ENCODE measurements at regions not wholly inside any gene's neighbourhood (a gene's known extent, or its start where the extent isn't known, plus 50 kb on each side); places are given as distances from the start of the nearest gene placed in this dataset.

DNA sequence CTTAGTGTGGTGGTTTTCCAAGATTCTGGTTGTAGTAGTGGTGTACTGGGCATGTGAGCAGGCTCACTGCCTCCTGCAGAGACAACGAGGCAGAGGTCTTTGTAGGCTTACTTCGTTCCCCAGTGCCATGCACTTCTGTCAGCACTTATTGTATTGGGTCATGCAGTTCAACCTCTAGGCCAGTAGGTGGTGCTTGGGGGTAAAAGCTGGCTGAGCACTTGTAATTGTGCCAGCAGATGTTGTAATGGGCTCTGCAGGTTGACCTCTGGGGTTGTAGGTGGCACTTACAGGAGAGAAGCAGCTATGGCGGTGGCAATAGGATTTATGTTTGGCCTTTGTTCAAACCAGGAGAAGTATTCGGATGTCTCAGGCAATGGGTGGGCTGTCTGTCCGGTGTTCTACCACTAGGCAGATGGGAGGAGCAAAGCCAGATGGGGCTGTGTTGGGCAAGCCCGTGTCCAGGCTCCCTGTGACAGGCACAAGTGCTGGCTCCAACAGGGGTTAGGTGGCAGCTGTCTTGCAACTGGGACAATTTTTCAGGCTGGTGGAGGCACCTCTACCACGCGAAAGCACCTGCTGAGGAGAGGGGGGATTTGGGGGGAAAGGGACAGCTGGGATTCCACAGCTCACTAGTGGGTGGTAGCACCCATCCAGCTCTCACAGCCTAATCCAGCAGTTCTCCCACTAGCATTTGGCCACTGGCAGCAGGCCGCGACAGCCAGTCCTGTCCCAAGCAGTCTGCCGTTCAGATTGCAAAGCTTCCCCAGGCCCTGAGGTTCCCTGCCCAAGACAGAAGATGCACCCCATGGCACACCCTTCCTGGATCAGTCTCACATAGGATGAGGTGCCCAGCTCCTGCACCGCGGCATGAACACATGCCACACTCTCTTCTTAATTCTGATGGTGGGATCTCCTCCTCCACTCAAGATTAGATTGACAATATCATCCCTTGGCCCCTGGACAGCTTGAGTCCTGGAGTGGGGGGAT, 274.5 kb downstream of the CTH start:
- Histone ChIP-seq H3K4me1 (no peaks in the 10 kb centered on the region), H3K27ac (no peak overlapping the region), H3K4me3 (no peak overlapping the region), H3K27me3 (no peaks in the 10 kb centered on the region), H3K9me3 (no peaks in the 10 kb centered on the region), H3K36me3 (no peaks in the 10 kb centered on the region)
- TF ChIP-seq POLR2A (IDR thresholded peaks at IDR 0.05): no peak
- TF ChIP-seq POLR2AphosphoS5 (IDR thresholded peaks at IDR 0.05): peak; percentile 34 to 84 (median 59)
- TF ChIP-seq, protein P1, sequence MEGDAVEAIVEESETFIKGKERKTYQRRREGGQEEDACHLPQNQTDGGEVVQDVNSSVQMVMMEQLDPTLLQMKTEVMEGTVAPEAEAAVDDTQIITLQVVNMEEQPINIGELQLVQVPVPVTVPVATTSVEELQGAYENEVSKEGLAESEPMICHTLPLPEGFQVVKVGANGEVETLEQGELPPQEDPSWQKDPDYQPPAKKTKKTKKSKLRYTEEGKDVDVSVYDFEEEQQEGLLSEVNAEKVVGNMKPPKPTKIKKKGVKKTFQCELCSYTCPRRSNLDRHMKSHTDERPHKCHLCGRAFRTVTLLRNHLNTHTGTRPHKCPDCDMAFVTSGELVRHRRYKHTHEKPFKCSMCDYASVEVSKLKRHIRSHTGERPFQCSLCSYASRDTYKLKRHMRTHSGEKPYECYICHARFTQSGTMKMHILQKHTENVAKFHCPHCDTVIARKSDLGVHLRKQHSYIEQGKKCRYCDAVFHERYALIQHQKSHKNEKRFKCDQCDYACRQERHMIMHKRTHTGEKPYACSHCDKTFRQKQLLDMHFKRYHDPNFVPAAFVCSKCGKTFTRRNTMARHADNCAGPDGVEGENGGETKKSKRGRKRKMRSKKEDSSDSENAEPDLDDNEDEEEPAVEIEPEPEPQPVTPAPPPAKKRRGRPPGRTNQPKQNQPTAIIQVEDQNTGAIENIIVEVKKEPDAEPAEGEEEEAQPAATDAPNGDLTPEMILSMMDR (IDR thresholded peaks at IDR 0.05): peak; percentile 78 to 93 (median 84)
- intact Hi-C loops (cut with DNase I; ENCODE audit: low total_unique reads): no loop called here
- peak in 1 of 2 donors; percentile 44 for DNase-seq (ENCODE audit: low spot score in 2 of 2)

DNA sequence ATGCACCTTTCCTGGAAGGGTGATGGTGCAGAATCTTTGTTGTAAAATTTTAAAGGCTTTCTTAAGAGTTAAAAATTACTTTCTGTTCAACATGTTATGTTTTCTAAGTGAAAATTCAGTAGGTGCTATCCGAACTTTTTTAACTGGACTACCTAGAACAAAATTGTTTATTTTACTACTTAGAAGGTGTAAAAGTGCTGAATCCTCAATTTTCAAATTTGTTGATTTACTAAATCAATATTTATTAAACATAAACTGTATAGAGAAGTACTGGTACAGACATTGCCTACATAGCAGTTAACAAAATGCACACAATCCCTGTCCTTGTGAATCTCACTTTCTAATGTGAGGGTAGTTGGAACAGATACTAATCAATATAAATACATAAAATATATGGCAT, 277.5 kb downstream of the CTH start:
- H3K27me3 ChIP-seq: no peaks in the 10 kb centered on the region
- H3K4me3 ChIP-seq: no peak overlapping the region
- no peaks in the 10 kb centered on the region for H3K4me1 ChIP-seq
- DNase-seq (ENCODE audit: low spot score in 2 of 2): no peak
- no peaks in the 10 kb centered on the region for H3K36me3 ChIP-seq
- intact Hi-C loops (cut with DNase I; ENCODE audit: low total_unique reads): no loop called here
- TF ChIP-seq, protein P1 (IDR thresholded peaks at IDR 0.05): no peak
- TF ChIP-seq POLR2AphosphoS5 (IDR thresholded peaks at IDR 0.05): no peak
- TF ChIP-seq POLR2A (IDR thresholded peaks at IDR 0.05): no peak
- H3K27ac ChIP-seq: no peak overlapping the region
- H3K9me3 ChIP-seq: no peaks in the 10 kb centered on the region

DNA sequence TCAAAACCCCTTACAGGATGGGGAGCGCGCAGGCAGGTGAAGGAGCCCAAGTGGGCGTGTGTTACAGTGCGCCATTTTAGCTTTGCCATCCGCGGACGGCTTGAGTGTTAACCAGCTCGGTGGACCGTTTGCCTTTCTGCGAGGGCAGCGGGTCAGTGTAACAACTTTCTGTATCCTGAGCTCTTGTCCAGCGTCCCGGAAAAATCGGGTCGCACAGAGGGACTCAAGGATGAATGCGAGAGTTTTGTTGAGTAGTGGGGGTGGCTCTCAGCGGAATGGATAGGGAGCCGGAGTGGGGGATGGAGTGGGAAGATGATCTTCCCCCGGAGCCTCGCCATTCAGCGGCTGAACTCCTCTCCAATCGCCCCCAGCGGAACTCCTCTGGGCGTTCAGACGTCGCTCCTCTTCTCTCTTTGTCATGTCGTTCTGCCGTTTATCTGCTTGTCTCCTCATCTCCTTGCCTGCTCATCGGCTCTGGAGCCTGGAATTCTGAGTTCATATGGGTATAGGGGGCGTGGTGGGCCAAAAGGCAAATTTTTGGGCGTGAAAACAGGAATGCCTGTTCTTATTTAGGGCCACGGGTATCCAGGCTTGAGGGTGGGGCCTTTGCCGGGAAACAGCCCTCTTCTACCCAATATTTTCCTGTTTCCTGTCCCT, 295.4 kb downstream of the CTH start:
- no peak for DNase-seq (ENCODE audit: low spot score in 2 of 2)
- H3K36me3 ChIP-seq: no peaks in the 10 kb centered on the region
- no peak overlapping the region for H3K27ac ChIP-seq
- intact Hi-C loops (cut with DNase I; ENCODE audit: low total_unique reads): no loop called here
- H3K4me3 ChIP-seq: peak overlapping the region; percentile 24 to 43 (median 38)
- TF ChIP-seq, protein P1 (IDR thresholded peaks at IDR 0.05): no peak
- TF ChIP-seq POLR2AphosphoS5 (IDR thresholded peaks at IDR 0.05): no peak
- TF ChIP-seq POLR2A (IDR thresholded peaks at IDR 0.05): no peak
- no peaks in the 10 kb centered on the region for H3K9me3 ChIP-seq
- no peaks in the 10 kb centered on the region for H3K4me1 ChIP-seq
- no peaks in the 10 kb centered on the region for H3K27me3 ChIP-seq

DNA sequence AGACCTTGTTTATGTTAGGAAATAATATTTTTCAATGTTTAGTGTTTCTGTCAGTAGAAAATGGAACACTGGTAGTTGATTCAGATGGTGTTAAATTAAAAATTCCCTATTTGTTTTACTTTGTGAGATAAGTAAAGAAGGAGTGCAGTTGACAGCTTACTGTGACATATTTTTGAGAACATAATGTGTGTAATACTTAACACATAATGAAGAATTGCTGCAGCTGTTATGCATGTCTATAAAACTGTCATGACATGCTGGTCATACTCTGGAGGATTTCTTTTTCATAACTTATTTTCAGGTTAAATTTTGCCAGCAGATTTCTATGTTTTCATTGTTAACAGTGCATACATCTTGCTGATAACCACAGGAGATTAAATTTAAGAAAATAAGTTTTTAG, 296.1 kb downstream of the CTH start:
- Histone ChIP-seq H3K27ac (no peak overlapping the region), H3K4me1 (no peaks in the 10 kb centered on the region), H3K27me3 (no peaks in the 10 kb centered on the region), H3K36me3 (no peaks in the 10 kb centered on the region), H3K4me3 (no peak overlapping the region), H3K9me3 (no peaks in the 10 kb centered on the region)
- DNase-seq (ENCODE audit: low spot score in 2 of 2): no peak
- no peak for TF ChIP-seq POLR2AphosphoS5 (IDR thresholded peaks at IDR 0.05)
- no peak for TF ChIP-seq POLR2A (IDR thresholded peaks at IDR 0.05)
- TF ChIP-seq, protein P1 (IDR thresholded peaks at IDR 0.05): no peak
- intact Hi-C loops (cut with DNase I; ENCODE audit: low total_unique reads): no loop called here

DNA sequence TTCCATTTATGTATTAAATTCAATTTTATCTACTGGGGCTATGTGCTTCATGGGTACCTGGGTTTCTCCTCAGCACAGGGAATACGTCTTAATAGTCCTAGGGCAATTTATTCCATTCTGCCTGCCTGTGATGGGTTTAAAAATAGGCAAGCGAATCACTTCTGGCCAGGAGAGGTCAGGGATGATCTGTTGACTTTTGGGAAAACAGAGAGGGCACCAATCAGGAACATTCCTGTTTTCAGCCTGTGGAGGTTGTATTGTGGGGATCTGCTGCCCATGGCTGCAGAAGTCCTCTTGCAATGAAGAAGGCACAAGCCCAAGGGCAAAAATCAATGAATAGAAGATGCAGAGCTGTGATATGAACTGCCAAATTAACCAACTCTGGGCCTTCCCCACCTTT, 303.1 kb downstream of the CTH start:
- no peaks in the 10 kb centered on the region for H3K27me3 ChIP-seq
- no peak overlapping the region for H3K4me3 ChIP-seq
- intact Hi-C loops (cut with DNase I; ENCODE audit: low total_unique reads): no loop called here
- DNase-seq (ENCODE audit: low spot score in 2 of 2): no peak
- no peaks in the 10 kb centered on the region for H3K36me3 ChIP-seq
- H3K4me1 ChIP-seq: peaks cover 0 to 4% of the 10 kb centered on the region in 2 donors
- no peak overlapping the region for H3K27ac ChIP-seq
- TF ChIP-seq, protein P1 (IDR thresholded peaks at IDR 0.05): no peak
- TF ChIP-seq POLR2AphosphoS5 (IDR thresholded peaks at IDR 0.05) (no peak), POLR2A (IDR thresholded peaks at IDR 0.05) (no peak)
- H3K9me3 ChIP-seq: no peaks in the 10 kb centered on the region
